ENCODE measurements at regions not wholly inside any gene's neighbourhood (a gene's known extent, or its start where the extent isn't known, plus 50 kb on each side); places are given as distances from the start of the nearest gene placed in this dataset.

DNA sequence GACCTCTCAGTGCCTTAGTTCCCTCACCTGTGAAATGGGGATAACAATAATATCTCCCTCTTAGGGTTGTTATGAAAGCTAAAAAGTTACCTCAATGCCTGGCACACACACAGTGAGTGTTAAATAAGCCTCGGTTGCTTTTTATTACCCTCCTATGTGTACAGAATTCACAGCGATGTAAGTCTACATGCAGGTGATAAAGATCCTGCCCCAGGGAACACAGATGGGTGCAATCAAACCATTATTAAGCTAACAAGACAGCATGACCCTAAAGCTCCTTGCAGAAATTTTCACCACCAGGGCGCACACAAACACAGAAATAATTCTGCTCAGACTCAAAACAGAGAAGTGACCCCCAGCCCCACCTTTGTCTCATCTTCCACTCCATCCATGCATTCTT lies 261.9 kb downstream of the SNX10 start:
- TF ChIP-seq, protein P1, sequence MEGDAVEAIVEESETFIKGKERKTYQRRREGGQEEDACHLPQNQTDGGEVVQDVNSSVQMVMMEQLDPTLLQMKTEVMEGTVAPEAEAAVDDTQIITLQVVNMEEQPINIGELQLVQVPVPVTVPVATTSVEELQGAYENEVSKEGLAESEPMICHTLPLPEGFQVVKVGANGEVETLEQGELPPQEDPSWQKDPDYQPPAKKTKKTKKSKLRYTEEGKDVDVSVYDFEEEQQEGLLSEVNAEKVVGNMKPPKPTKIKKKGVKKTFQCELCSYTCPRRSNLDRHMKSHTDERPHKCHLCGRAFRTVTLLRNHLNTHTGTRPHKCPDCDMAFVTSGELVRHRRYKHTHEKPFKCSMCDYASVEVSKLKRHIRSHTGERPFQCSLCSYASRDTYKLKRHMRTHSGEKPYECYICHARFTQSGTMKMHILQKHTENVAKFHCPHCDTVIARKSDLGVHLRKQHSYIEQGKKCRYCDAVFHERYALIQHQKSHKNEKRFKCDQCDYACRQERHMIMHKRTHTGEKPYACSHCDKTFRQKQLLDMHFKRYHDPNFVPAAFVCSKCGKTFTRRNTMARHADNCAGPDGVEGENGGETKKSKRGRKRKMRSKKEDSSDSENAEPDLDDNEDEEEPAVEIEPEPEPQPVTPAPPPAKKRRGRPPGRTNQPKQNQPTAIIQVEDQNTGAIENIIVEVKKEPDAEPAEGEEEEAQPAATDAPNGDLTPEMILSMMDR (IDR thresholded peaks at IDR 0.05), result no peak
- no peak for TF ChIP-seq POLR2A (IDR thresholded peaks at IDR 0.05)

All from prostate gland (tissue), 2 donors.